ENCODE measurements at regions not wholly inside any gene's neighbourhood (a gene's known extent, or its start where the extent isn't known, plus 50 kb on each side); places are given as distances from the start of the nearest gene placed in this dataset.
"Not testable (repeated sequence)": the region's sequence is repeated elsewhere in the genome, so short reads cannot be mapped to it uniquely, and the experiment has no call there.

DNA sequence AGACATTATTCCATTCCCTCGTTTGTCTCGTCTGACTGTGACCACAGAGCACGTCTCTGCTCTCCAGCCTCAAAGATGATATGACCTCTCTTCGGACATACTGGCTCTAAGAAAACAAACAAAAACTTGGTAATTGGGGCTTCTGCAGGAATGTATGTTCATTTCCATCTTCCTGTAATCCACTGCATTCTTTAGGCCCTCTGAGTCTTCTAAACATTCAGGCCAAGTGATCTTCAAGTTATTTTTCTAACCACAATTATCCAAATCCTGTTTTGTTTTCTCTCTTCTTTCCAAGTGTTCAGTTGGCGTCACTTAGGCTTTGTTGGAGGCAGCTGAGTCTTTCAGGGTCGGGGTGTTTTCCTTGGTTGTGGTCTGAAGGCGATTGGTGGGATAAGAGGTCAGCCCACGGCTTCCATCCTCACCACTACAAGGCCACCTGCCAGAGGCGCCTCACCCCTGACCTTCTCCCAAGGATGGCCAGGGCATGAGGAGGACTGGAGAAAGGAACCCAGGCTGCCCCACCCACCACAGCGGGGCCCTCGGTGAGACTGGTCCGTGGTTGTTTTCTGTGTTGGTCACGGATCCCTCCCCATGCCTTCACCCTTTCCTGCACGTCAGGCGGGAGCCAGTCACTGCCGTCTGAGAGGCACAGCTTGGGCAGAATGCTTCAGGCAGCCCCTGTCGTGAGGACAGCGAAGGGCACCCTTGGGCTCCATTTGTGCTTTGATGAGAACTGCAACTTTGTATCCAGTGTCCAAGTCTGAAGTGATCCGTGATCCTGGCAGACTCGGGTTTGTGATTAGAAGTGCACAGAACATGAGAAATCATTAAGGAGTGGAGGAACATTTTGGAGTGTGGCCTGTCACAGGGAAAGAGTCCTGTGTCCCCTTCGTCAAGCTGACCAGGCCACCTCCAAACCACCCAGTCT, 88.6 kb upstream of the FHL2 start:
- ChIA-PET CTCF (no interaction called here), POLR2A (no interaction called here)
- TF ChIP-seq CTCF (IDR thresholded peaks at IDR 0.05; ENCODE audit: control extremely low read depth, extremely low read depth, low read depth, missing control alignments), result no peak
- DNase-seq (ENCODE audit: extremely low spot score), result no peak

DNA sequence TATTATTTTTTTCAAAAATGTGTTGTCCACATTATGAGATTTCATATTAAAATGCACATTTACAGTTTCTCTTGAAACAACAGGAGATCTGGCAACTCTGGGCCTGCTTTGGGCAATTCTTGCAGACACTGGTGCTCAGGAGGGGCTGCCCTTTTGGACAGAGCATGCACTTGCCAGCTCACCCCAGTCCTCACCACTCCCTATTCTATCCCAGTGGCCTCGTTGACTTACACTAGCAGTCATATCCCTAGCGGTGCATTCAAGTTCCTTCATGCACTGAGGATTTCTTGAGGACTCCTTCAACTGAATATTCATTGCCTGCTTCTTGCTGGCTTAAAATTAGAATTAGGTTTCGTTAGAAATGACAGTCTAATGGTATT, 87.9 kb upstream of the FHL2 start:
- no peak for TF ChIP-seq CTCF (IDR thresholded peaks at IDR 0.05; ENCODE audit: control extremely low read depth, extremely low read depth, low read depth, missing control alignments)
- POLR2A ChIA-PET, result no interaction called here
- CTCF ChIA-PET, result no interaction called here
- no peak for DNase-seq (ENCODE audit: extremely low spot score)

- TF ChIP-seq CTCF (IDR thresholded peaks at IDR 0.05; ENCODE audit: control extremely low read depth, extremely low read depth, low read depth, missing control alignments), result no peak
- ChIA-PET POLR2A (no interaction called here), CTCF (no interaction called here)
- DNase-seq (ENCODE audit: extremely low spot score), result no peak
These were observed 79.8 kb upstream of the FHL2 start for GRCh38 chr2:105478670-105479069.

GRCh38 chr2:105477050-105477620, 78.3 kb upstream of the FHL2 start:
- POLR2A ChIA-PET; DNase-seq (ENCODE audit: extremely low spot score): not testable (repeated sequence)
- CTCF ChIA-PET, result interaction anchor here (1.1 to 1.3 kb wide), 2 partner anchors 45 to 49 kb away, joined by 4 to 5 read pairs; no protein-coding TSS in a partner anchor

DNA sequence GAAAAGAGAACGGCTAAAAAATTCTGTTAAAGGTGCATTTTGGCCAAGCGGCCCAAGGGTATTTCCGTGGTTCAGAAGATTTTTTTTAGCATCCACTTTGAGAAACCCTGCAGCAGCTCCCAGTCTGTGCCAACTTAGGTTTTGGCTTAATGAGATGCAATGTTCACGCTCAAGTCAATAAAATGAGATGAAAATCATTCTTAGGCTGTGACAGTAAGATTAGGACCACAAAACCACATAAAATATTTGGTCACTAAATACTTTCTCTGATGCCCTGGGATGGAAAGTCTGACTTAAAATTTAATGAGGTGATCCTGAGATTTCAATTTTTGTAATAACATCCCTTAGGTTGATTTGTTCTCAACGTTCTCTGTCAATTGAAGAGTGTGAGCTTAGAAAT, 74.2 kb upstream of the FHL2 start:
- TF ChIP-seq CTCF (IDR thresholded peaks at IDR 0.05; ENCODE audit: control extremely low read depth, extremely low read depth, low read depth, missing control alignments), result no peak
- ChIA-PET CTCF (no interaction called here), POLR2A (no interaction called here)
- no peak for DNase-seq (ENCODE audit: extremely low spot score)

GRCh38 chr2:105470979-105471378, 72.1 kb upstream of the FHL2 start:
- ChIA-PET POLR2A (no interaction called here), CTCF (interaction anchor here (1.0 kb wide), 1 partner anchor 9 kb away, joined by 3 read pairs; no protein-coding TSS in a partner anchor)
- DNase-seq (ENCODE audit: extremely low spot score), result no peak
- TF ChIP-seq CTCF (IDR thresholded peaks at IDR 0.05; ENCODE audit: control extremely low read depth, extremely low read depth, low read depth, missing control alignments), result no peak

GRCh38 chr2:105469781-105470180, 70.9 kb upstream of the FHL2 start:
- POLR2A ChIA-PET, result no interaction called here
- no peak for TF ChIP-seq CTCF (IDR thresholded peaks at IDR 0.05; ENCODE audit: control extremely low read depth, extremely low read depth, low read depth, missing control alignments)
- DNase-seq (ENCODE audit: extremely low spot score), result no peak
- CTCF ChIA-PET, result no interaction called here

All from GM10248 (cell line).